Gastroesophageal sphincter (tissue), 4 donors: ENCODE measurements at regions not wholly inside any gene's neighbourhood (a gene's known extent, or its start where the extent isn't known, plus 50 kb on each side); places are given as distances from the start of the nearest gene placed in this dataset.

ENCODE experiments used
- ATAC-seq: fragments of 150-250 bp; one replicate; pipeline ENCODE4 v1.9.1; 2016; ENCODE audit warnings: mild to moderate bottlenecking, moderate library complexity
- H3K27ac ChIP-seq, 4 donors: fragments of 200-600 bp; sonication (generic) in 3 of 4; 1 replicate in 3 of 4; 2 replicates in 1 of 4; pipeline ENCODE4 v1.5.1; 2016 to 2019
- H3K27me3 ChIP-seq: fragments of 200-600 bp; sonication (generic); one replicate; pipeline ENCODE4 v1.5.1; 2019
- H3K36me3 ChIP-seq, 2 donors: fragments of 200-600 bp; sonication (generic); one replicate each; pipeline ENCODE4 v1.5.1; 2019; ENCODE audit warnings: control low read depth in 1 of 2
- H3K4me1 ChIP-seq, 3 donors: fragments of 200-600 bp; sonication (generic); 1 replicate in 2 of 3; 2 replicates in 1 of 3; pipeline ENCODE4 v1.5.1; 2016 to 2019; ENCODE audit warnings: control low read depth in 2 of 3
- H3K4me3 ChIP-seq, 2 donors: fragments of 200-600 bp; sonication (generic); one replicate each; pipeline ENCODE4 v1.5.1; 2019; ENCODE audit warnings: mild to moderate bottlenecking in 1 of 2, moderate library complexity in 1 of 2
- H3K9me3 ChIP-seq, 3 donors: fragments of 200-600 bp; sonication (generic); one replicate each; pipeline ENCODE4 v1.5.1; 2017 to 2019; ENCODE audit warnings: control low read depth in 2 of 3
- EP300 ChIP-seq: sonication (generic); formaldehyde crosslinking; IDR thresholded peaks from one replicate; pipeline ENCODE4 v1.6.1; 2017; ENCODE audit warnings: antibody characterized with exemption, mild to moderate bottlenecking
- POLR2A ChIP-seq, 2 donors: fragments of 450-650 bp; IDR thresholded peaks; one replicate each; pipeline ENCODE4 v1.6.1; 2017; ENCODE audit warnings: antibody characterized with exemption in 2 of 2, mild to moderate bottlenecking in 2 of 2, moderate library complexity in 1 of 2
- POLR2AphosphoS5 ChIP-seq: sonication (generic); formaldehyde crosslinking; IDR thresholded peaks from one replicate; pipeline ENCODE4 v1.6.1; 2017; ENCODE audit warnings: antibody characterized with exemption
- WGBS, 2 donors: methylation state at CpG; one replicate each; pipeline ENCODE4 v1.1.5; 2018; ENCODE audit warnings: low coverage in 1 of 2; 5-methylcytosine and 5-hydroxymethylcytosine counted together
- TF ChIP-seq, protein P1 (sequence below), 4 experiments: fragments of 200-600 bp in 2 of 4; fragments of 450-650 bp in 2 of 4; sonication (generic) in 1 of 4; IDR thresholded peaks; one replicate each; pipeline ENCODE4 v1.5.1; 2017 to 2019; ENCODE audit warnings: antibody characterized with exemption in 4 of 4, mild to moderate bottlenecking in 2 of 4, moderate library complexity in 2 of 4

DNA sequence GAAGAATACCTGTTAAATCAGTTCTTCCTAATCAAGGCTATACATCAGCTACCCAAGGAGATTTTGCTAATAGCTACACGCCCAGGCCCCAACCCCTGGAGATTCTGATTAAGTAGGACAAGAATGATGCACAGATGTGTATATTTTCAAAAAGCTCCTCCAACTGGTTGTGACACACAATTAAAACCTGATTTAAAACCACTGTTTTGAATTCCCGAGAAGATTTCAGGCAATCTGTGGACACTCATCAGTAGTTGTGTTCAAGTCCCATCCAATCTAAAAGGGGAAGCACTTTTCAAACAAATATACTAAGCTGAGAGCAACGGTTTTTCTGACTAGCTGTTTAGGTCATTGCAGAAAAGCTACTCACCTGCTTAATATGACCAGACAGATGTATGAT, 118.9 kb upstream of the NHSL1 start:
- H3K4me1 ChIP-seq: no peaks in the 10 kb centered on the region
- H3K27me3 ChIP-seq: no peaks in the 10 kb centered on the region
- no peak for ATAC-seq
- no peak overlapping the region for H3K4me3 ChIP-seq
- no peaks in the 10 kb centered on the region for H3K36me3 ChIP-seq
- no peak overlapping the region for H3K27ac ChIP-seq
- 39 to 73% methylated on average over 3 of the region's 3 CpGs for WGBS, 2 donors
- TF ChIP-seq, protein P1, sequence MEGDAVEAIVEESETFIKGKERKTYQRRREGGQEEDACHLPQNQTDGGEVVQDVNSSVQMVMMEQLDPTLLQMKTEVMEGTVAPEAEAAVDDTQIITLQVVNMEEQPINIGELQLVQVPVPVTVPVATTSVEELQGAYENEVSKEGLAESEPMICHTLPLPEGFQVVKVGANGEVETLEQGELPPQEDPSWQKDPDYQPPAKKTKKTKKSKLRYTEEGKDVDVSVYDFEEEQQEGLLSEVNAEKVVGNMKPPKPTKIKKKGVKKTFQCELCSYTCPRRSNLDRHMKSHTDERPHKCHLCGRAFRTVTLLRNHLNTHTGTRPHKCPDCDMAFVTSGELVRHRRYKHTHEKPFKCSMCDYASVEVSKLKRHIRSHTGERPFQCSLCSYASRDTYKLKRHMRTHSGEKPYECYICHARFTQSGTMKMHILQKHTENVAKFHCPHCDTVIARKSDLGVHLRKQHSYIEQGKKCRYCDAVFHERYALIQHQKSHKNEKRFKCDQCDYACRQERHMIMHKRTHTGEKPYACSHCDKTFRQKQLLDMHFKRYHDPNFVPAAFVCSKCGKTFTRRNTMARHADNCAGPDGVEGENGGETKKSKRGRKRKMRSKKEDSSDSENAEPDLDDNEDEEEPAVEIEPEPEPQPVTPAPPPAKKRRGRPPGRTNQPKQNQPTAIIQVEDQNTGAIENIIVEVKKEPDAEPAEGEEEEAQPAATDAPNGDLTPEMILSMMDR (IDR thresholded peaks at IDR 0.05): no peak
- TF ChIP-seq EP300 (no peak), POLR2A (IDR thresholded peaks at IDR 0.05) (no peak), POLR2AphosphoS5 (no peak)
- no peaks in the 10 kb centered on the region for H3K9me3 ChIP-seq

DNA sequence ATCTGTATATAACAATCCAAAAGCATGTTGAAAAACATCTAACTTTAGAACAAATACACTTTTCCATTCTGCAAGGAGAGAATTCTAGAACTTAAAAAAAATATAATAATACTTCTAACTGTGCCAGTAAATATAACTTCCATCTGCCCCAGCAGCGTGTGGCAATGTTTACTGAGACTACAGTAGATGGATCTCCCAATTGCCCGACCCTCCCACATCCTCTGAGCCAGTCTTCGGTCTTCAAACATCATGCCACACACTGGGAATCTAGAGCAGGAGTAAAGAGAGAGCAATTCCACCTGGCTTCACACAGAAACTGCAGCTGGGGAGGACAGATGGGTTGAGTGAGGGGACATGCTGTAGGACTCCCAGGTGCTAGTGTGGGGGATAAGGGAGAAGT, 121.3 kb upstream of the NHSL1 start:
- no peaks in the 10 kb centered on the region for H3K27me3 ChIP-seq
- no peak overlapping the region for H3K4me3 ChIP-seq
- H3K4me1 ChIP-seq: no peaks in the 10 kb centered on the region
- H3K9me3 ChIP-seq: no peaks in the 10 kb centered on the region
- H3K27ac ChIP-seq: no peak overlapping the region
- ATAC-seq: no peak
- WGBS, 2 donors: 63 to 75% methylated on average over 3 of the region's 3 CpGs
- no peaks in the 10 kb centered on the region for H3K36me3 ChIP-seq
- TF ChIP-seq POLR2AphosphoS5 (no peak), EP300 (no peak), POLR2A (IDR thresholded peaks at IDR 0.05) (no peak)

DNA sequence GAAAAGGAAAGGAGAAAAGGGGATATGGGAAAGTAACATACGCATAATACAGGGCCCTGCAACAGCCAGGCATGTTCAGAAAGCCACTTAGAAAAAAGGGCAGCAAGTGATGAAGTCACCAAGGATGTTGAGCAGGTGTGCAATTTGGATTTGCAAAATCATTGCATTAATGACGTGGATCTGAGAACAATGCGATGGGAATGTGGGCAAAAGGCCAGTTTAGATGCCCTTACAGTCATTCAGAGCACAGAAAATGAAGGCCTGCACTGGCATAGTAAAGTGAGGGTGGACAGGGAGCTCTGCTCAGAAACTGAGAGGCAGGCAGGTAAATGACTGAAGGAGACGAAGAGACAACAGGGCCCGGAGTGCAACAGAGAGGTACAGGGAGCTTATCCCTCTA, 123.7 kb upstream of the NHSL1 start:
- no peaks in the 10 kb centered on the region for H3K4me1 ChIP-seq
- no peaks in the 10 kb centered on the region for H3K27me3 ChIP-seq
- no peak overlapping the region for H3K4me3 ChIP-seq
- H3K36me3 ChIP-seq: no peaks in the 10 kb centered on the region
- TF ChIP-seq POLR2A (IDR thresholded peaks at IDR 0.05) (no peak), EP300 (no peak), POLR2AphosphoS5 (no peak)
- TF ChIP-seq, protein P1 (IDR thresholded peaks at IDR 0.05): no peak
- 86 to 90% methylated on average over 5 of the region's 5 CpGs for WGBS, 2 donors
- no peak for ATAC-seq
- H3K9me3 ChIP-seq: no peaks in the 10 kb centered on the region
- H3K27ac ChIP-seq: no peak overlapping the region

DNA sequence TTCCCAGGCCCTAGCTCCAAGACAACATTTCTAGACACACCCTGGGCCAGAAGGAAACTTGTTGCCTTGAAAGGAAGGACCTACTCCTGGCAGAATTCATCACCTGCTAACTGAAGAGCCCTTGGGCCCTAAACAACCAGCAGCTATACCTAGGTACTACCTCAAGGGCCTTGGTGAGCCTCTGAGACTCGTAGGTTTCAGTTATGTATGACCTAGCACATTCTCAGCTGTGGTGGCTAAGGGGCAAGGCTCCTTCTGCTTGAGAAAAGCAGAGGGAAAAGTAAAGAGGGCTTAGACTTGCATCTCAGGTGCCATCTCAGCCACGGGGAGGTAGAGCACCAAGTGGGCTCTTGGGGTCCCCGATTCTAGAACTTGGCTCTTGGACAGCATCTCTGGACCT, 132.3 kb upstream of the NHSL1 start:
- Histone ChIP-seq H3K4me1 (no peaks in the 10 kb centered on the region), H3K27ac (no peak overlapping the region), H3K9me3 (no peaks in the 10 kb centered on the region), H3K36me3 (no peaks in the 10 kb centered on the region), H3K4me3 (no peak overlapping the region), H3K27me3 (no peaks in the 10 kb centered on the region)
- 80% methylated on average over 1 of the region's 3 CpGs; no CpG with 5 or more reads in 1 of the 2 donors for WGBS, 2 donors
- no peak for ATAC-seq
- no peak for TF ChIP-seq POLR2A (IDR thresholded peaks at IDR 0.05)
- no peak for TF ChIP-seq POLR2AphosphoS5
- TF ChIP-seq, protein P1 (IDR thresholded peaks at IDR 0.05): no peak

DNA sequence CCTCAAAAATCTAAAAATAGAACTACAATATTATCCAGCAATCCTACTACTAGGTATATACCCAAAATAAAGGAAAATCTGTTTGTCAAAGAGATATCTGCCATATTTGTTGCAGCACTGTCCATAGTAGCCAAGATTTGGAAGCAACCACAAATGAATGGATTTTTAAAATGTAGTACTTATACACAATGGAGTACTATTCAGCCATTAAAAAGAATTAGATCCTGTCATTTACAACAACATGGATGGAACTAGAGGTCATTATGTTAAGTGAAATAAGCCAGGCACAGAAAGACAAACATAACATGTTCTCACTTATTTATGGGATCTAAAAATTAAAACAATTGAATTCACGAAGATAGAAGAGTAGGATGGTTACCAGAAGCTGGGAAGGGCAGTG, 135.7 kb upstream of the CCDC28A start:
- Histone ChIP-seq H3K27me3 (no peaks in the 10 kb centered on the region), H3K4me1 (no peaks in the 10 kb centered on the region), H3K9me3 (no peaks in the 10 kb centered on the region), H3K27ac (no peak overlapping the region), H3K36me3 (no peaks in the 10 kb centered on the region), H3K4me3 (no peak overlapping the region)
- no peak for TF ChIP-seq POLR2A (IDR thresholded peaks at IDR 0.05)
- WGBS, 2 donors: 80 to 100% methylated on average over 1 of the region's 1 CpG
- no peak for ATAC-seq

DNA sequence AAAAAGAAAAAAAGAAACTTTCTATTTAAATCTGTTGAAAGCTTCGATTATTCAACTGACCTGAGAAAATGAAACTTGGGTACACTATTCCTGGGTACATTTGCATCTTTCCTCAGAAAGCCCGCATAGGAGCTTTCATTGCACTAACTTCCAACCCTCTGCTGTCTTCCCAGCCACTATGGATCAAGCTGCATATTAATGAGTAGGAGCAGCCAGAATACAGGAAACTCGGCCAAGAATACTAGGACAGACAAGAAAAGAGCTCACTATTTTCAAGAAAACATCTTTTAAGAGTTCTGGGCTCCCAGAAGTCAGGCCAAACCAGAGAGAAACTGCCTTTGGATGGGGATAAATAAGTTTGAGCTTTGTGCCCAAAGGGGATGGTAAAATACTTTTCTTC, 135.0 kb upstream of the CCDC28A start:
- 43 to 67% methylated on average over 3 of the region's 3 CpGs for whole genome bisulfite sequencing, 2 donors
- Histone ChIP-seq H3K36me3 (no peaks in the 10 kb centered on the region), H3K9me3 (no peaks in the 10 kb centered on the region), H3K4me1 (no peaks in the 10 kb centered on the region), H3K4me3 (no peak overlapping the region), H3K27me3 (no peaks in the 10 kb centered on the region), H3K27ac (no peak overlapping the region)
- ATAC-seq: no peak
- no peak for TF ChIP-seq POLR2AphosphoS5
- TF ChIP-seq, protein P1 (IDR thresholded peaks at IDR 0.05): no peak
- TF ChIP-seq EP300: no peak
